ENCODE measurements at regions not wholly inside any gene's neighbourhood (a gene's known extent, or its start where the extent isn't known, plus 50 kb on each side); places are given as distances from the start of the nearest gene placed in this dataset.

GRCh38 chr1:81689531-81689941 is 111.2 kb upstream of the ADGRL2 start:
- H3K4me3 Mint-ChIP-seq: no peak overlapping the region
- intact Hi-C loops (cut with micrococcal nuclease): no loop called here
- no peaks in the 10 kb centered on the region for H3K4me1 Mint-ChIP-seq (ENCODE audit: low read depth)
- no peak overlapping the region for H3K27ac Mint-ChIP-seq
- DNase-seq (ENCODE audit: low spot score): no peak
- no peaks in the 10 kb centered on the region for H3K27me3 Mint-ChIP-seq (ENCODE audit: insufficient read depth)
- no peaks in the 10 kb centered on the region for H3K36me3 Mint-ChIP-seq (ENCODE audit: low read depth)
- H3K9me3 Mint-ChIP-seq: peaks cover 5% of the 10 kb centered on the region

- intact Hi-C loops (cut with micrococcal nuclease): no loop called here
- Mint-ChIP-seq H3K9me3 (peaks cover 5% of the 10 kb centered on the region), H3K27ac (no peak overlapping the region), H3K27me3 (ENCODE audit: insufficient read depth) (no peaks in the 10 kb centered on the region), H3K36me3 (ENCODE audit: low read depth) (no peaks in the 10 kb centered on the region), H3K4me1 (ENCODE audit: low read depth) (no peaks in the 10 kb centered on the region), H3K4me3 (no peak overlapping the region)
- DNase-seq (ENCODE audit: low spot score): no peak
Measured at GRCh38 chr1:81682490-81682889, 118.2 kb upstream of the ADGRL2 start.

GRCh38 chr1:81681601-81682266 is 119.0 kb upstream of the ADGRL2 start:
- no peak overlapping the region for H3K4me3 Mint-ChIP-seq
- peaks cover 5% of the 10 kb centered on the region for H3K9me3 Mint-ChIP-seq
- no peak overlapping the region for H3K27ac Mint-ChIP-seq

GRCh38 chr1:81681114-81681513 is 119.6 kb upstream of the ADGRL2 start:
- Mint-ChIP-seq H3K9me3 (no peaks in the 10 kb centered on the region), H3K27ac (no peak overlapping the region), H3K36me3 (ENCODE audit: low read depth) (no peaks in the 10 kb centered on the region), H3K4me1 (ENCODE audit: low read depth) (no peaks in the 10 kb centered on the region), H3K4me3 (no peak overlapping the region), H3K27me3 (ENCODE audit: insufficient read depth) (no peaks in the 10 kb centered on the region)
- intact Hi-C loops (cut with micrococcal nuclease): no loop called here
- DNase-seq (ENCODE audit: low spot score): no peak

More at GRCh38 chr1:81681601-81682266, 119.0 kb upstream of the ADGRL2 start:
- H3K27me3 Mint-ChIP-seq (ENCODE audit: insufficient read depth): no peaks in the 10 kb centered on the region
- intact Hi-C loops (cut with micrococcal nuclease): no loop called here
- no peak for DNase-seq (ENCODE audit: low spot score)
- H3K4me1 Mint-ChIP-seq (ENCODE audit: low read depth): no peaks in the 10 kb centered on the region
- no peaks in the 10 kb centered on the region for H3K36me3 Mint-ChIP-seq (ENCODE audit: low read depth)

GRCh38 chr1:81679942-81680341 is 120.8 kb upstream of the ADGRL2 start:
- Mint-ChIP-seq H3K27me3 (ENCODE audit: insufficient read depth) (no peaks in the 10 kb centered on the region), H3K4me1 (ENCODE audit: low read depth) (no peaks in the 10 kb centered on the region), H3K4me3 (no peak overlapping the region), H3K9me3 (no peaks in the 10 kb centered on the region), H3K27ac (no peak overlapping the region), H3K36me3 (ENCODE audit: low read depth) (no peaks in the 10 kb centered on the region)
- intact Hi-C loops (cut with micrococcal nuclease): no loop called here
- DNase-seq (ENCODE audit: low spot score): no peak

- no peaks in the 10 kb centered on the region for H3K4me1 Mint-ChIP-seq (ENCODE audit: low read depth)
- H3K27me3 Mint-ChIP-seq (ENCODE audit: insufficient read depth): no peaks in the 10 kb centered on the region
- no peaks in the 10 kb centered on the region for H3K36me3 Mint-ChIP-seq (ENCODE audit: low read depth)
- intact Hi-C loops (cut with micrococcal nuclease): no loop called here
- H3K27ac Mint-ChIP-seq: no peak overlapping the region
- no peak overlapping the region for H3K4me3 Mint-ChIP-seq
- DNase-seq (ENCODE audit: low spot score): no peak
- H3K9me3 Mint-ChIP-seq: no peaks in the 10 kb centered on the region
Measured at GRCh38 chr1:81678779-81679178, 122.0 kb upstream of the ADGRL2 start.

GRCh38 chr1:81672766-81673165 is 128.0 kb upstream of the ADGRL2 start:
- Mint-ChIP-seq H3K4me3 (no peak overlapping the region), H3K4me1 (ENCODE audit: low read depth) (no peaks in the 10 kb centered on the region), H3K27me3 (ENCODE audit: insufficient read depth) (no peaks in the 10 kb centered on the region), H3K27ac (no peak overlapping the region), H3K9me3 (no peaks in the 10 kb centered on the region), H3K36me3 (ENCODE audit: low read depth) (no peaks in the 10 kb centered on the region)
- DNase-seq (ENCODE audit: low spot score): no peak
- intact Hi-C loops (cut with micrococcal nuclease): no loop called here

GRCh38 chr1:81671038-81671437 is 129.7 kb upstream of the ADGRL2 start:
- no peaks in the 10 kb centered on the region for H3K9me3 Mint-ChIP-seq
- no peak overlapping the region for H3K4me3 Mint-ChIP-seq
- no peaks in the 10 kb centered on the region for H3K36me3 Mint-ChIP-seq (ENCODE audit: low read depth)
- intact Hi-C loops (cut with micrococcal nuclease): no loop called here
- H3K27ac Mint-ChIP-seq: no peak overlapping the region
- no peaks in the 10 kb centered on the region for H3K27me3 Mint-ChIP-seq (ENCODE audit: insufficient read depth)
- no peaks in the 10 kb centered on the region for H3K4me1 Mint-ChIP-seq (ENCODE audit: low read depth)
- DNase-seq (ENCODE audit: low spot score): no peak

GRCh38 chr1:81670286-81670685 is 130.4 kb upstream of the ADGRL2 start:
- DNase-seq (ENCODE audit: low spot score): no peak
- Mint-ChIP-seq H3K4me3 (no peak overlapping the region), H3K36me3 (ENCODE audit: low read depth) (no peaks in the 10 kb centered on the region), H3K4me1 (ENCODE audit: low read depth) (no peaks in the 10 kb centered on the region), H3K27ac (no peak overlapping the region), H3K27me3 (ENCODE audit: insufficient read depth) (no peaks in the 10 kb centered on the region), H3K9me3 (no peaks in the 10 kb centered on the region)
- intact Hi-C loops (cut with micrococcal nuclease): no loop called here

- no peak for DNase-seq (ENCODE audit: low spot score)
- no peak overlapping the region for H3K27ac Mint-ChIP-seq
- H3K36me3 Mint-ChIP-seq (ENCODE audit: low read depth): no peaks in the 10 kb centered on the region
- H3K4me1 Mint-ChIP-seq (ENCODE audit: low read depth): no peaks in the 10 kb centered on the region
- no peaks in the 10 kb centered on the region for H3K27me3 Mint-ChIP-seq (ENCODE audit: insufficient read depth)
- no peaks in the 10 kb centered on the region for H3K9me3 Mint-ChIP-seq
- intact Hi-C loops (cut with micrococcal nuclease): no loop called here
- no peak overlapping the region for H3K4me3 Mint-ChIP-seq
Measured at GRCh38 chr1:81666586-81666985, 134.1 kb upstream of the ADGRL2 start.

- Mint-ChIP-seq H3K27me3 (ENCODE audit: insufficient read depth) (no peaks in the 10 kb centered on the region), H3K4me3 (no peak overlapping the region), H3K4me1 (ENCODE audit: low read depth) (no peaks in the 10 kb centered on the region), H3K36me3 (ENCODE audit: low read depth) (no peaks in the 10 kb centered on the region), H3K9me3 (no peaks in the 10 kb centered on the region), H3K27ac (no peak overlapping the region)
- no peak for DNase-seq (ENCODE audit: low spot score)
- intact Hi-C loops (cut with micrococcal nuclease): no loop called here
Measured at GRCh38 chr1:81664341-81664740, 136.4 kb upstream of the ADGRL2 start.

GRCh38 chr1:81662913-81663526 is 137.7 kb upstream of the ADGRL2 start:
- H3K27me3 Mint-ChIP-seq (ENCODE audit: insufficient read depth): no peaks in the 10 kb centered on the region
- no peak overlapping the region for H3K27ac Mint-ChIP-seq
- no peaks in the 10 kb centered on the region for H3K9me3 Mint-ChIP-seq
- no peak overlapping the region for H3K4me3 Mint-ChIP-seq
- intact Hi-C loops (cut with micrococcal nuclease): no loop called here
- DNase-seq (ENCODE audit: low spot score): no peak
- H3K4me1 Mint-ChIP-seq (ENCODE audit: low read depth): no peaks in the 10 kb centered on the region
- H3K36me3 Mint-ChIP-seq (ENCODE audit: low read depth): no peaks in the 10 kb centered on the region

- Mint-ChIP-seq H3K9me3 (no peaks in the 10 kb centered on the region), H3K4me1 (ENCODE audit: low read depth) (no peaks in the 10 kb centered on the region), H3K27ac (no peak overlapping the region), H3K27me3 (ENCODE audit: insufficient read depth) (no peaks in the 10 kb centered on the region), H3K4me3 (no peak overlapping the region), H3K36me3 (ENCODE audit: low read depth) (no peaks in the 10 kb centered on the region)
- DNase-seq (ENCODE audit: low spot score): no peak
- intact Hi-C loops (cut with micrococcal nuclease): no loop called here
Measured at GRCh38 chr1:81660286-81660685, 140.4 kb upstream of the ADGRL2 start.

- H3K27me3 Mint-ChIP-seq (ENCODE audit: insufficient read depth): no peaks in the 10 kb centered on the region
- H3K27ac Mint-ChIP-seq: no peak overlapping the region
- H3K4me1 Mint-ChIP-seq (ENCODE audit: low read depth): no peaks in the 10 kb centered on the region
- H3K36me3 Mint-ChIP-seq (ENCODE audit: low read depth): no peaks in the 10 kb centered on the region
- H3K4me3 Mint-ChIP-seq: no peak overlapping the region
- DNase-seq (ENCODE audit: low spot score): no peak
- H3K9me3 Mint-ChIP-seq: no peaks in the 10 kb centered on the region
- intact Hi-C loops (cut with micrococcal nuclease): no loop called here
Measured at GRCh38 chr1:81654657-81655056, 146.1 kb upstream of the ADGRL2 start.

All from activated T-helper 1 cell treated with anti-CD3 and anti-CD28 coated beads, Interleukin-12 subunit alpha, Interleukin-12 subunit beta, Interleukin-2, Interleukin-4 antibody, amounts not matched to agents 30 ng/mL and 10 ng/mL and 1 ng/mL, durations not matched to agents 14 hours and 24 hours and 36 hours (primary cell).